ENCODE measurements at regions not wholly inside any gene's neighbourhood (a gene's known extent, or its start where the extent isn't known, plus 50 kb on each side); places are given as distances from the start of the nearest gene placed in this dataset.

DNA sequence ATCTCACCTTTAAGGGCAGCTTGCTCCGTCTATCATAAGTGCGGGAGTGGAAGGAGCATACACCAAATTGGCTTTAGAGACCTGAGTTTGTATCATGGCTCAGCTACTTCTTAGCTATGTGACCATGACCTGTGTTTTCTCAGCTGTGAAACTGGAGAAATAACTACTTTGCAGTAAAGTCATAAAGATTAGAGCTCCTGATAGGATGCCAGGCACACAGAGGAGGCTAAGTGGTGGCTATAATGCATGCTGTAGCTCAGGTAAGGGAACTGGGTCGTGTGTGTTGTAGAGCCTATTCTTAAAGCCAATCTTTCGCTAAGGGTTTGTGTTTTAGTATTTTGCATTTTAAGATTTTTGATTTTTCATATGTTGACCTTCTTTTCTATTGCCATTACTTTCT, 451.5 kb upstream of the MAN1A1 start:
- no peaks in the 10 kb centered on the region for H3K36me3 ChIP-seq
- H3K27me3 ChIP-seq = no peaks in the 10 kb centered on the region
- no peaks in the 10 kb centered on the region for H3K9me3 ChIP-seq
- intact Hi-C loops (cut with DNase I) = no loop called here
- 16 to 68% methylated on average over 4 of the region's 4 CpGs for WGBS, 2 donors
- no peak overlapping the region for H3K27ac ChIP-seq
- TF ChIP-seq POLR2A (IDR thresholded peaks at IDR 0.05) = no peak
- TF ChIP-seq EP300 (IDR thresholded peaks at IDR 0.05) = no peak
- TF ChIP-seq, protein P1, sequence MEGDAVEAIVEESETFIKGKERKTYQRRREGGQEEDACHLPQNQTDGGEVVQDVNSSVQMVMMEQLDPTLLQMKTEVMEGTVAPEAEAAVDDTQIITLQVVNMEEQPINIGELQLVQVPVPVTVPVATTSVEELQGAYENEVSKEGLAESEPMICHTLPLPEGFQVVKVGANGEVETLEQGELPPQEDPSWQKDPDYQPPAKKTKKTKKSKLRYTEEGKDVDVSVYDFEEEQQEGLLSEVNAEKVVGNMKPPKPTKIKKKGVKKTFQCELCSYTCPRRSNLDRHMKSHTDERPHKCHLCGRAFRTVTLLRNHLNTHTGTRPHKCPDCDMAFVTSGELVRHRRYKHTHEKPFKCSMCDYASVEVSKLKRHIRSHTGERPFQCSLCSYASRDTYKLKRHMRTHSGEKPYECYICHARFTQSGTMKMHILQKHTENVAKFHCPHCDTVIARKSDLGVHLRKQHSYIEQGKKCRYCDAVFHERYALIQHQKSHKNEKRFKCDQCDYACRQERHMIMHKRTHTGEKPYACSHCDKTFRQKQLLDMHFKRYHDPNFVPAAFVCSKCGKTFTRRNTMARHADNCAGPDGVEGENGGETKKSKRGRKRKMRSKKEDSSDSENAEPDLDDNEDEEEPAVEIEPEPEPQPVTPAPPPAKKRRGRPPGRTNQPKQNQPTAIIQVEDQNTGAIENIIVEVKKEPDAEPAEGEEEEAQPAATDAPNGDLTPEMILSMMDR (IDR thresholded peaks at IDR 0.05) = no peak
- TF ChIP-seq POLR2AphosphoS5 (IDR thresholded peaks at IDR 0.05) = no peak
- no peak for DNase-seq
- H3K4me1 ChIP-seq = no peaks in the 10 kb centered on the region
- H3K4me3 ChIP-seq = no peak overlapping the region

DNA sequence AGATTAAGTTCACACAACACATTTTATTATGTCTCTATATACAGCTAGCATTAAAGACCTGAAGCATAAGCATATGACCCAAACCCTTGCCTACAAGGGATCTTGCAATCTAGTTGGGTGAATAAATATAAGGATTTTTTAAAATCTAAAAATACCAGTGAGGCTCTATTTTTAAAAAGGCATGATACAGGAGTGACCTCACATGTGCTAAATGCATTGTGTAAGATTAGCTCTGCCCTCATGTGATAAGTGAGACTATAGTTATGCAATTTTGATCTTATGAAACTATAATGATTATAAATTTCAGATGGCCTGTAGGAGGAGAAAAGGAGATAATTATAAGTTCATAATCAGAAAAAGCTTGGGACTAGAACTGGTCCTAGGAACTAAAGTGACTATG, 451.0 kb upstream of the MAN1A1 start:
- no peak overlapping the region for H3K4me3 ChIP-seq
- TF ChIP-seq, protein P1 (IDR thresholded peaks at IDR 0.05) = no peak
- TF ChIP-seq POLR2AphosphoS5 (IDR thresholded peaks at IDR 0.05) (no peak), EP300 (IDR thresholded peaks at IDR 0.05) (no peak), POLR2A (IDR thresholded peaks at IDR 0.05) (no peak)
- no peaks in the 10 kb centered on the region for H3K9me3 ChIP-seq
- no peak for DNase-seq
- H3K27me3 ChIP-seq = no peaks in the 10 kb centered on the region
- no peak overlapping the region for H3K27ac ChIP-seq
- intact Hi-C loops (cut with DNase I) = no loop called here
- H3K4me1 ChIP-seq = no peaks in the 10 kb centered on the region
- H3K36me3 ChIP-seq = no peaks in the 10 kb centered on the region

DNA sequence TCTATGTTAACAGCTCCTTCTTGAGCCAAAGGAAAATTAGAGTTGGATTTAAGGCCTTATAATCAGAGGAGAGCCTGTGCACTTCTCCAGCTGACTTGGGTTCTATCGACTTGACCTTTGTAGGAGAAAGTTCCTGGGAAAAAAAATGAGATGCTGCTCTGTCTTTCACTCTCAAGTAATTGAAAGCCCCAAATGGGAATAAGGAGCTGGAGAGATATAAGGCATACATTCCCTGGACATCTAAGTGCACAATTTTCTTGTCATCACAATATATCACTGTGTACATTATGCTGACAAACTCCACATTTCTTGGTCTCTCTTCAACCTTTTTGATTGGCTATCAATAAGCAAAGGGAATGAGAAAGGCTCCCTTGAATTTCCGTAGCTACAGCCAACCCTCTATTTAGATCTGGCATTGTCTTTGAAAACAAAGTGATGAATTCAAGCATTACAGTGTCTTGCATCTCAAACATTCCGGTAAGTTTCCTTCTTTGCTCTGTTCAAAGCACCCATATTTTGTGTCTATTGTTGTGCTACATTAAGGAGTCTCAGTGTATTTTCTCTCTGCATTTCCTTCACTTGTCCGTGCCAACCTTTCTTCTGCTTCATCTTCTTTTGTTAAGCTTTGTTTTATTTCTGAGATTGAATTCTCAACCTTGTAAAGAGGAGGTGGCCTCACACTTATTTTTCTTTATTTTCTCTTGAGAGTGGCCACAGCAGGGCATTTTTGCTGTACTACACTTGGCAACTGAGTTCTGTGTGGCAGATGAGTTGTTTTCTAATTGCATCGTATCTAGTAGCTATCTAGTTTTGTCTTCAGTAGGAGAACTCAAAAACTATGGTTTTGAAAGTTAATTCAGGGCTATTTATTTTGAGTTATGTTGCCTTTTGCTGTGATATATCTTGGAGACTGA, 450.3 kb upstream of the MAN1A1 start:
- no peaks in the 10 kb centered on the region for H3K9me3 ChIP-seq
- intact Hi-C loops (cut with DNase I) = no loop called here
- WGBS, 2 donors = 74 to 90% methylated on average over 5 of the region's 5 CpGs

DNA sequence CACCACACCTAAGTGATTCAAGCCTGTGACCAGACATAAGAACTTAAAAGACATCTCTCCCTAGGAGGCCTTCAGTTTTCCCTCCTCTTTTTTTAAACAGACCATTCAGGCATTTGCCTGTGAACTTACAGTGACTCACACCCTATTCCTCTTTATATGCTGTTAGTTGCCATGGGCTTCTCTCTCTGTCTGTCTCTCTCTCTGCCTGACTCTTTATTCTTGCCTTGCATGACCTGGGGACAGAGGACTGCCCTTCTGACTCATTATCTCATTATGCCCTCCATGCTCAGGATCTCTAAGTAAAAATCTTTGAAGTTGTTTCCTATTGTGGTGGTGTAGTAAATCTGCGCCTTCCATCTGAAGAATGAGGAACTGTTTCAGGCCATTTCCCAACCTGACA, 442.2 kb upstream of the MAN1A1 start:
- 90 to 96% methylated on average over 1 of the region's 1 CpG for WGBS, 2 donors
- TF ChIP-seq EP300 (IDR thresholded peaks at IDR 0.05) (no peak), POLR2A (IDR thresholded peaks at IDR 0.05) (no peak)
- TF ChIP-seq, protein P1 (IDR thresholded peaks at IDR 0.05) = no peak
- Histone ChIP-seq H3K9me3 (no peaks in the 10 kb centered on the region), H3K4me1 (no peaks in the 10 kb centered on the region), H3K27ac (no peak overlapping the region), H3K27me3 (no peaks in the 10 kb centered on the region), H3K36me3 (no peaks in the 10 kb centered on the region), H3K4me3 (no peak overlapping the region)
- intact Hi-C loops (cut with DNase I) = no loop called here
- DNase-seq = no peak

More for the DNA sequence above, 450.3 kb upstream of the MAN1A1 start:
- Histone ChIP-seq H3K27ac (no peak overlapping the region), H3K4me3 (no peak overlapping the region), H3K4me1 (no peaks in the 10 kb centered on the region), H3K27me3 (no peaks in the 10 kb centered on the region), H3K36me3 (no peaks in the 10 kb centered on the region)
- DNase-seq = no peak
- TF ChIP-seq, protein P1 (IDR thresholded peaks at IDR 0.05) = no peak

DNA sequence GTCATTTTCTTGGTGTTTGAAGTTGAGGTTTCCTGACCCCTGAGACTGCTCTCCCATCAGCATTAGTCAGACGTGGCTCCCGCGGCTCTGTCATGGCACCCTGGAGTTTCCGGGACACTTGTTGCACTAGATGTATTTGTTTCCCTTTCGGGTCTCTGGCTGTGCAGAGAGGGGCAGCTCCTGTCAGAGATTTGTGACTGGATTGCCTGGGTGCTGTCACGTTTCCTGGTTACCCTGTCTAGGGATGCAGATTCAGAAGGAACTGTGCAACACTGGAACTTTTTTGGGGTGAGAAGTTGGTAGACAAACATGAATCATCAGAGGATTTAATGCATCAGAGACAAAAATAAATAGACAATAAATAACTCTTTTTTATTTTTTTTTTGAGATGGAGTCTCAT, 431.8 kb upstream of the MAN1A1 start:
- Histone ChIP-seq H3K9me3 (no peaks in the 10 kb centered on the region), H3K36me3 (no peaks in the 10 kb centered on the region), H3K27ac (no peak overlapping the region), H3K27me3 (no peaks in the 10 kb centered on the region), H3K4me3 (no peak overlapping the region), H3K4me1 (no peaks in the 10 kb centered on the region)
- intact Hi-C loops (cut with DNase I) = no loop called here
- no peak for DNase-seq
- WGBS, 2 donors = 91% methylated on average over 6 of the region's 6 CpGs
- no peak for TF ChIP-seq POLR2A (IDR thresholded peaks at IDR 0.05)
- TF ChIP-seq, protein P1 (IDR thresholded peaks at IDR 0.05) = no peak
- TF ChIP-seq POLR2AphosphoS5 (IDR thresholded peaks at IDR 0.05) = no peak
- TF ChIP-seq EP300 (IDR thresholded peaks at IDR 0.05) = no peak

Measured in sigmoid colon (tissue), 6 donors.